ENCODE measurements at regions not wholly inside any gene's neighbourhood (a gene's known extent, or its start where the extent isn't known, plus 50 kb on each side); places are given as distances from the start of the nearest gene placed in this dataset.

DNA sequence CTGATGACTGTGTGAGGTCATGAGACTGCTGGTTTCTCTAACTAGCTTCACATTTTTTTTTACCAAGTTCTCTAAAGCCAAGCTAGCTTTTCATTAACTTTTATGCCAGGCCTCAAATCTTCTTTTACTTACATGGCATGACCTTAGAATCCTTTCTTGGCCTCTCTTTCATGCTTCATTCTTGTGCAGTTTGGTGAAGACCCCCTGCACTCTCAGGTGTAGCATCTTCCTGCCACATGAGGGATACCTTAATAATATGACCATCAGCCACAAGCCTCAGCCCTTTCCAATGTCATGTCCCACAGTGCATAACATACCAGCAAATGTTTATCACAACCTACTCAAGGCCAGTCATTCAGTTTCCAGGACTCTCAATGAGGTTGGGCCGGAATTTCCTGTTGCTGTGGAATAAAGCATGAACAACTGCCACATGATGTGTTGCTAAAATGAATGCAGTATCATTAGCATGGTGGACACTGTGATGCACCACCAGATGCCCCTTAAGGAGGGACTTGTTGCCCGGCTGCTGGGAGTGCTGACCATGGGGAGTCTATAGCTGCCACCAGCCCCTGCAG lies 72.2 kb downstream of the RIN2 start:
- H3K9me3 ChIP-seq (ENCODE audit: control insufficient read depth, insufficient read depth, low read length): no peaks in the 10 kb centered on the region
- H3K9me3 Mint-ChIP-seq: no peaks in the 10 kb centered on the region
- no peak overlapping the region for H3K4me3 ChIP-seq (ENCODE audit: low read length)
- DNase-seq (no peak), ATAC-seq (no peak)
- no peaks in the 10 kb centered on the region for H3K36me3 Mint-ChIP-seq
- H3K36me3 ChIP-seq (ENCODE audit: control insufficient read depth, insufficient read depth, low read length): no peaks in the 10 kb centered on the region
- no peaks in the 10 kb centered on the region for H3K27me3 ChIP-seq (ENCODE audit: control insufficient read depth, insufficient read depth, low read length)
- H3K4me1 ChIP-seq (ENCODE audit: control insufficient read depth, insufficient read depth, low read length): peaks cover 23% of the 10 kb centered on the region
- intact Hi-C loops (cut with micrococcal nuclease): no loop called here
- no peak overlapping the region for H3K4me3 Mint-ChIP-seq
- WGBS (ENCODE audit: insufficient coverage): 94% methylated on average over 2 of the region's 2 CpGs
- H3K4me1 Mint-ChIP-seq: peaks cover 33 to 37% of the 10 kb centered on the region in 2 donors
- H3K27ac Mint-ChIP-seq: no peak overlapping the region
- TF ChIP-seq, protein P1, sequence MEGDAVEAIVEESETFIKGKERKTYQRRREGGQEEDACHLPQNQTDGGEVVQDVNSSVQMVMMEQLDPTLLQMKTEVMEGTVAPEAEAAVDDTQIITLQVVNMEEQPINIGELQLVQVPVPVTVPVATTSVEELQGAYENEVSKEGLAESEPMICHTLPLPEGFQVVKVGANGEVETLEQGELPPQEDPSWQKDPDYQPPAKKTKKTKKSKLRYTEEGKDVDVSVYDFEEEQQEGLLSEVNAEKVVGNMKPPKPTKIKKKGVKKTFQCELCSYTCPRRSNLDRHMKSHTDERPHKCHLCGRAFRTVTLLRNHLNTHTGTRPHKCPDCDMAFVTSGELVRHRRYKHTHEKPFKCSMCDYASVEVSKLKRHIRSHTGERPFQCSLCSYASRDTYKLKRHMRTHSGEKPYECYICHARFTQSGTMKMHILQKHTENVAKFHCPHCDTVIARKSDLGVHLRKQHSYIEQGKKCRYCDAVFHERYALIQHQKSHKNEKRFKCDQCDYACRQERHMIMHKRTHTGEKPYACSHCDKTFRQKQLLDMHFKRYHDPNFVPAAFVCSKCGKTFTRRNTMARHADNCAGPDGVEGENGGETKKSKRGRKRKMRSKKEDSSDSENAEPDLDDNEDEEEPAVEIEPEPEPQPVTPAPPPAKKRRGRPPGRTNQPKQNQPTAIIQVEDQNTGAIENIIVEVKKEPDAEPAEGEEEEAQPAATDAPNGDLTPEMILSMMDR (IDR thresholded peaks at IDR 0.05): no peak
- H3K27me3 Mint-ChIP-seq (ENCODE audit: low read depth in 2 of 2): peaks cover 3 to 7% of the 10 kb centered on the region in 2 donors
- H3K27ac ChIP-seq (ENCODE audit: low read length): no peak overlapping the region

DNA sequence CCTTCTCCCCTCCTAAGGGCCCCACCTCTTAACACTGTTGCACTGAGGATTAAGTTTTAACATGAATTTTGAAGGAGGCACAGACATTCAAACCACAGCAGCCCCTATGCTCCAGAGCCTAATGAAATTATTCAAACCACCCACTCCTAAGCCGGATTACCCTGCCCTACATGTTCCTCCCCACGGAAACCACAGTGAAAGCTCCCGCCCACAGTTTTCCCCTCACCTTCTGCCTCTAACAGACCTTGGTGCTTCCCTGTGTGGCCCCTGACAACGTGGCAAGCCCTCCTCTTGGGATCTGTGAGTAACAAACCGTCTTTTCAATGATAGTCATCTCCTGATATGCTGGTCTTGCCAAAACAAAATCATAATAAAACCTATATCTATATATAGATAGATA lies 74.8 kb downstream of the RIN2 start:
- no peaks in the 10 kb centered on the region for H3K9me3 ChIP-seq (ENCODE audit: control insufficient read depth, insufficient read depth, low read length)
- Mint-ChIP-seq H3K27me3 (ENCODE audit: low read depth in 2 of 2) (peaks cover 3 to 7% of the 10 kb centered on the region in 2 donors), H3K9me3 (no peaks in the 10 kb centered on the region), H3K4me1 (peaks cover 30 to 31% of the 10 kb centered on the region in 2 donors), H3K27ac (peak overlapping the region in 1 of 2 donors; percentile 14), H3K36me3 (no peaks in the 10 kb centered on the region), H3K4me3 (no peak overlapping the region)
- H3K27ac ChIP-seq (ENCODE audit: low read length): no peak overlapping the region
- DNase-seq (no peak), ATAC-seq (no peak)
- peaks cover 21% of the 10 kb centered on the region for H3K4me1 ChIP-seq (ENCODE audit: control insufficient read depth, insufficient read depth, low read length)
- no peaks in the 10 kb centered on the region for H3K27me3 ChIP-seq (ENCODE audit: control insufficient read depth, insufficient read depth, low read length)
- no peak overlapping the region for H3K4me3 ChIP-seq (ENCODE audit: low read length)
- intact Hi-C loops (cut with micrococcal nuclease): no loop called here
- WGBS (ENCODE audit: insufficient coverage): 33% methylated on average over 4 of the region's 5 CpGs
- H3K36me3 ChIP-seq (ENCODE audit: control insufficient read depth, insufficient read depth, low read length): no peaks in the 10 kb centered on the region
- TF ChIP-seq, protein P1 (IDR thresholded peaks at IDR 0.05): no peak

DNA sequence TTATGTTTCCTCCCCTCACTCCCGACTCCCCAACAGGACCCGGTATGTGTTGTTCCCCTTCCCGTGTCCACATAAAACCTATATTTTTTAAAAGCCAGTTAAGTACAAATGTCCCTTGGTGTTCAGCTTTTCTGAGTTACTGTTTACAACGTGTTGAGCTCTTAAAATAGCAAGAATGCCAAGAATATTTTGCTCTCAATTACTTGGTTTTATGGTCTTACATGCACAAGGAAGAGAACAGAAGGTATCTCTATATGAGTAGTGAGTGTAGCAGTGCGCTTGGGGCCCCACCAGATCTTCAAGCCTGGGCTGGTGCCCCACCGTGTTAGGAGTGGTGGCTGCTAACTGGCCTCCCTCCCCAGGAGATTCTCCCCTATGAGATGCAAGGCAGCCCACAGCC lies 75.3 kb downstream of the RIN2 start:
- ATAC-seq (no peak), DNase-seq (no peak)
- H3K27ac ChIP-seq (ENCODE audit: low read length): no peak overlapping the region
- Mint-ChIP-seq H3K9me3 (no peaks in the 10 kb centered on the region), H3K4me3 (no peak overlapping the region), H3K36me3 (no peaks in the 10 kb centered on the region), H3K27me3 (ENCODE audit: low read depth in 2 of 2) (peaks cover 3 to 7% of the 10 kb centered on the region in 2 donors), H3K4me1 (peaks cover 25 to 26% of the 10 kb centered on the region in 2 donors), H3K27ac (peak overlapping the region in 1 of 2 donors; percentile 14)
- peaks cover 16% of the 10 kb centered on the region for H3K4me1 ChIP-seq (ENCODE audit: control insufficient read depth, insufficient read depth, low read length)
- 89% methylated on average over 6 of the region's 6 CpGs for WGBS (ENCODE audit: insufficient coverage)
- H3K36me3 ChIP-seq (ENCODE audit: control insufficient read depth, insufficient read depth, low read length): no peaks in the 10 kb centered on the region
- TF ChIP-seq, protein P1 (IDR thresholded peaks at IDR 0.05): no peak
- no peaks in the 10 kb centered on the region for H3K27me3 ChIP-seq (ENCODE audit: control insufficient read depth, insufficient read depth, low read length)
- no peak overlapping the region for H3K4me3 ChIP-seq (ENCODE audit: low read length)
- intact Hi-C loops (cut with micrococcal nuclease): no loop called here
- no peaks in the 10 kb centered on the region for H3K9me3 ChIP-seq (ENCODE audit: control insufficient read depth, insufficient read depth, low read length)

DNA sequence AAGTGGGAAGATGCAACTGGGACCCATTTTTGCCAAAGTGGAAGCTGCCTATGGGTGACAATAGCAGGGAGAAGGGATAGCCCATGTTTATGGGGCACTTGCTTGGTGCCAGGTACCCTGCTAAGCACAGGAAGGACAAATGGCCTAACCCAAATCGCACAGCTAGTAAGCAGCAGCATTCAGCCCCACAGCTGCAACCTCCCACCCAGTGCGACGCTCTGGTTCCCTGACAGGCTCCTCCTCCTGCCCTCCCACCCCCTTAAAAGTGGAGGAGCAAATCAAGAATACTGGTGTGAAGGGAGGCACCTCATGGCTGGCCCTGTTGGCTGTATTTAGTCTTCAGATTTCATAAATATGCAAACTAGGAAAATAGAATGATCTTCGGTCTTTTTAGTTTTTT lies 76.2 kb downstream of the RIN2 start:
- H3K4me3 Mint-ChIP-seq: no peak overlapping the region
- H3K4me1 ChIP-seq (ENCODE audit: control insufficient read depth, insufficient read depth, low read length): peaks cover 9% of the 10 kb centered on the region
- no peak overlapping the region for H3K27ac Mint-ChIP-seq
- no peaks in the 10 kb centered on the region for H3K9me3 ChIP-seq (ENCODE audit: control insufficient read depth, insufficient read depth, low read length)
- 100% methylated on average over 1 of the region's 4 CpGs for WGBS (ENCODE audit: insufficient coverage)
- no peak for DNase-seq
- no peaks in the 10 kb centered on the region for H3K9me3 Mint-ChIP-seq
- no peak overlapping the region for H3K4me3 ChIP-seq (ENCODE audit: low read length)
- H3K36me3 ChIP-seq (ENCODE audit: control insufficient read depth, insufficient read depth, low read length): no peaks in the 10 kb centered on the region
- intact Hi-C loops (cut with micrococcal nuclease): no loop called here
- H3K27me3 Mint-ChIP-seq (ENCODE audit: low read depth in 2 of 2): peaks cover 3 to 7% of the 10 kb centered on the region in 2 donors
- H3K27me3 ChIP-seq (ENCODE audit: control insufficient read depth, insufficient read depth, low read length): no peaks in the 10 kb centered on the region
- H3K27ac ChIP-seq (ENCODE audit: low read length): no peak overlapping the region
- H3K4me1 Mint-ChIP-seq: peaks cover 16 to 17% of the 10 kb centered on the region in 2 donors
- H3K36me3 Mint-ChIP-seq: no peaks in the 10 kb centered on the region
- no peak for ATAC-seq
- TF ChIP-seq, protein P1 (IDR thresholded peaks at IDR 0.05): no peak

Measured in natural killer cell (primary cell).